T47D (cell line): ENCODE measurements at regions not wholly inside any gene's neighbourhood (a gene's known extent, or its start where the extent isn't known, plus 50 kb on each side); places are given as distances from the start of the nearest gene placed in this dataset.

Experiments
- DNase-seq, 2 experiments: peaks; one replicate each; pipeline versions ENCODE4 v3.0.0 to v3.0.0-alpha.2; 2011 to 2012; ENCODE audit warnings: low read depth in 1 of 2, low spot score in 1 of 2
- JUND ChIP-seq: IDR thresholded peaks from 2 replicates; pipeline ENCODE4 v1.6.1; 2012; ENCODE audit warnings: low read depth
- in situ Hi-C: cut with HindIII; loops from 2 replicates; pipeline ENCODE4 v1.10.0; 2016; ENCODE audit warnings: low sequenced_read_pairs, low pct_unique_long_range_greater_than_20kb

DNA sequence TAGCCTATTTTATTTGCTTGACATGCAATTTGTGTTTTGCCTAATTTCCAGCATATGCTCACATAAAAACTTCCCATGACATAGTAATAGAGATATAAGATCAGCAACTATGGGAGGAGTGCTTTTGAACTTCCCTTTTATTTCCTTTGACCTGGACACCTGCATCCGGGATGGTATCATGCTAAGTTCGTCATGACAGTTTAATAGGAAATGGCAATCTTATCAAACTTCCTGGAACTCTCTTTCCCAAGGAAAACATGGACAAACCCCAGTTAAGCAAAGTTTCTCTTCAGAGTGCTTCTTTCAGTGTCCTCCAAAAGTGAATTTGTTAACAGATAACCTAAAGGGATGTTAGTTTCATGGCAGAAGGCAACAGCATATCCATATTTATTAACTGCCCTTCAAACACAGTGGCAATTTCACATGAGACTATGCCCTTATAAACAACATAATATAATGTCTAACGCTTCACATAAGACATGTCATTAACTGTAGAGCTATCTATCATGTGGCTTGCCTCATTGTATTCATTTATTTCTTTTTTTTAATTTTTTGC, 474.7 kb upstream of the SEMA3A start:
- in situ Hi-C loops: no loop called here
- no peak for TF ChIP-seq JUND
- DNase-seq: no peak

GRCh38 chr7:84668116-84668515, 473.5 kb upstream of the SEMA3A start:
- in situ Hi-C loops: no loop called here

DNA sequence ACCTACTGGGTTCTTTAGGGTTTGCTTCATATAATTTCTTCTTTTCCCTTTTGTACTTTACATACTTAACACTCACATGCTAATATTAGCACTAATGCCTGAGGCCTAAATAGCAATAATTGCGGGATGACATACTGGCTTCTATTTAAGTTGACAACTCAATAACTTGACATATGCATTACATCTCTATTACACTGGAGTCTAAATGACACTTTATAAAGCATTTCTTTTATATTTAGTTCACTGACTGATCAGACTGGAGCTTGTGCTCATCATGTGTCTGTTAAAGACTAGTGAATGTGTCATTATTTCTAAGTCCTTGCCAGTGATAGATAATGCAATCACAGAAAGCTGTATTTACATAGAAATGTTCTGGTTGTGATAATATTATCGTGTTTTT, 472.1 kb upstream of the SEMA3A start:
- in situ Hi-C loops: no loop called here
- DNase-seq: no peak
- no peak for TF ChIP-seq JUND

More at GRCh38 chr7:84668116-84668515, 473.5 kb upstream of the SEMA3A start:
- no peak for TF ChIP-seq JUND
- DNase-seq: no peak

- in situ Hi-C loops: no loop called here
- no peak for TF ChIP-seq JUND
- DNase-seq: no peak
Measured at GRCh38 chr7:84665339-84665738, 470.8 kb upstream of the SEMA3A start.

DNA sequence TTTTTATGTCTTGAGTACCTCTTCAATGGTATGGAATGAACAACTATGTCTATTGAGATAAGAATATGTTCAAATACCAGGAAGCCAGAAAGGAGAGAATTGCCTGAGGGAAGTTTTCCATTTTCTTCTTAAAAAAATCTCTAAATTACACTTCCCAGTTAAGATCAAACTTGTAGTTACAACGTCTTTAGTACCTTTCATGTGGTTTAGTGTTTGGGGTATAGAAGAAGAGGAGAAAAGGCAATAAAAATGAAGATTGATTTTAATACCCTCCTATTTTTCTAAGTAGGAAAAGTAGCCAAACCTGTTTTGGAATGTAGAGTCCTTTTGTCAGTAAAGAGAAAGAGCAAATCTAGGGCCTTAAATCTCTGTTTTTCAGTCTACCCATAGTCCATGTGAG, 470.0 kb upstream of the SEMA3A start:
- in situ Hi-C loops: no loop called here
- DNase-seq: no peak
- no peak for TF ChIP-seq JUND

DNA sequence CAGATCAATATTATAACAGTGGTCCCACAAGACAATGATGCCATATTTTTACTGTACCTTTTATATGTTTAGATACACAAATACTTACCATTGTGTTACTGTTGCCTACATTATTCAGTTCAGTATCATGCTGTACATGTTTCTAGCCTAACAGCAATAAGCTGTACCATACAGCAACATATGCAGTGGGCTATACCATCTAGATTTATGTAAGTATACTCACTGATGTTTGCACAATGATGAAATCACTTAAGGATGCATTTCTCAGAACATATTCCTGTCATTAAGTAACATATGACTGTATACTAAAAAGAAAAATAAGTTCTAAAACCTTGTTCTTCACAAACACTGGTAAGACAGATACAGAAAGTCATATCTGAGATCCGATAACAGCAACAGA, 468.6 kb upstream of the SEMA3A start:
- no peak for TF ChIP-seq JUND
- DNase-seq: peak in 1 of 2 experiments; percentile 21
- in situ Hi-C loops: no loop called here

DNA sequence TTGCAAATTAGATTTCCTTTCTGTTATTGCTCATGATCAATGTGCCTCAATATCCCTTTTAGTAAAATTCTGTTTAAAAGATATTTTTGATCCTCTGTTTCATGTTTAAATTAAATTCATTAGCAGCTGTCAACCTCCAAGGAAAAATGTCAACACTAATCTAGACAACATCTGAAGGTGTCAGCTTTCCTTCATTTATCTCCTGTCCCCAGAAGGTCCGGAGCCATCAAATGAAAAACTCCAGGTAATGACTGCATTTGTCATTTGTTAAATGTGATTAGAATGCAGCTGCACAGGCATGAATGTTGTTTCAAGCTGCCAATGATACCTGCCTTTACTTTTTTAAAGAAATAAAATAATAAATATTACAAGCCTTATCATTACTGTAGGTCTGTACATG, 463.7 kb upstream of the SEMA3A start:
- DNase-seq: no peak
- TF ChIP-seq JUND: no peak
- in situ Hi-C loops: no loop called here

DNA sequence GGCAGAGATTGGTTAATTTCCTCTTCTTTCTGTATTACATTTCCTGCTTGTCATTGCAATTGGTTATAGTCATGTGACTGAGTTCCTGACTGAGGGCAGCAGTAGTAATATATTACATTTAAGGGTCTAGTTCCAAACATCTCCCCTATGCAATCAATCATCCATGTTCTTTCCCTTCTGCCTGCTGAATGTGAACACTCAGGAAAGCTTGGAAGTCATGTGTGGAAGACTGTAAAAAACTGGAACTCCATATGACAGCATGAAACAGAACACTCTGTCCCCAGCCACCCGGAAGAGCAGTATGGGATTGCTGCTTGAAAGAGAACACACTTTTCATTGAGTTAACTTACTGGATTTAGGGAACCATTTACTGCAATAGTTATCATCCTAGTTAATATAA, 459.7 kb upstream of the SEMA3A start:
- no peak for DNase-seq
- in situ Hi-C loops: no loop called here
- TF ChIP-seq JUND: no peak

DNA sequence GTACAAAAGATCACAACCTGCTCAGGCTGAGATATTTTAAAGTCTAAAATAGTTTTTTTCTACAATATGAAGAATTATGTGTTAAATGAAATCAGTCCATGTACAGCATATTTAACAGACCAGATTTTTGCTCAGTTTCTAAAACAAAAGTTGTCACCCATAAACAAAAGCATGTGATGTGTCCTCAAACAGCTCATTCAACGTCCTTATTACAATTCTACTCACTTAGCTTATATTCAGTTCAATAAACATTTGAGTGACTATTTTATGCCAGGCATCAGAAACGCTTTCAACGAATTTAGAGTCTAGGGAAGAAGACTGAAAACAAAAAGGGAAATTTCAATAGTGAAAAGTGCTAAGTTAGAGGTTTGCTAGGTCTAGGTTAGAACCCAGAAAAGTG, 457.3 kb upstream of the SEMA3A start:
- no peak for DNase-seq
- no peak for TF ChIP-seq JUND
- in situ Hi-C loops: no loop called here

DNA sequence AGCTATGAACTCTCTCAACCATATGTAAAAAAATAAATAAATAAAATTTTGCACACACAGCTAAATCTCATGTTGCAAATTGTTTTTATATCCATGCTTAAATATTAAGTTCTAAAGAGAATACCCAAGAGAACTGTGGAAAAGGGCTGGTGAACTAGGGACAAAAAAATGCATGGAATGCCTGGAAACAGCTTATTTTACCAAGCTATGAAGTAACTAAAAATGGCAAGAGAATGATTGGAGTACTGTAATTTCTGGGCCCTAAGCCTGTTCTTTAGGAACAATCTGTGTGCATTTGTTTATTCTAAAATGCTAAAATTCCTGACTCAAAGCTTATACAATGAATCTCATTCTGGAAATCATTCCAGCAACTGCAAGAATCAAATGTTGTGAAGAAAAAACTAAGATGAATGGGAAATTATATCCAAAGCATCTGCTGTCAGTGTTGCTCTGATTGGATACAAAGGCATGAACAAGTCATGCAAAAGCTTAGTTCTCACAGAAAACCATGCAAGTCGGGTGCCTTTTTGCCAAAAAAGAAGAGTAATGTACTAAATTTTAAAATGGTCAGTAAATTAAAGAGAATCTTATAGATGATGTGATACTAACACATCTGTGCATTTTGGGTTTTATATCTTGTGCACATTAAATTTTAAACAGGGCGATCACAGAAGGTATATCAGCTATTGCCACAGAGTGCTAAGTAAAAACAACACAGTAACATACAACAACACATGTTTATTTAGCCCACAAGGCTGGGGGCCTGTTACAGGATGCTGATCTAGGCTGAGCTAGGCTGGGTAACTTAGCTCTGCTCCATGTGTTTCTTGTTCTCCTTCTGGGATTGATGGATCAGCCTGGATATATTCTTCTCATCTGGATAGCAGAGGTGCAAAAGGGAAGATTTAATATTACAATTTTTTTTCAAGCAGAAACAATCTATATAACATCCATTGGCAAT, 453.5 kb upstream of the SEMA3A start:
- no peak for DNase-seq
- TF ChIP-seq JUND: no peak
- in situ Hi-C loops: no loop called here

DNA sequence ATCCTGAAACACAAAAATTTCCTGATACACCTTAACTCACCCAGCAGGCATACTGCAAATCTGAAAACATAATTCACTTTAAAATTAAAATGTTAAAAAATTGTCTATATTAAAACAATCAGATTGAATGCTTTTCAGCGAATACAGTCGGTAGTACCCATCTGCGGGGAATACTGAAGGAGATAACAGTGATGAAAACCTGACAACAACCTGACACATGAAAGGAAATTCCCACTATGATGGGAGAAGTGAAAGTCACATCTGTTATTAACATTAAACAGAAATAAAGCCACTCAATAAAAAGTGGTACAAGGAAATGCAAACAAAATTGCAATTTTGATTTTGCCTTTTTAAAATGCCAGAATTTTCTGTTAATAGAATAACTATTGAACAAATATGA, 448.0 kb upstream of the SEMA3A start:
- no peak for DNase-seq
- in situ Hi-C loops: no loop called here
- TF ChIP-seq JUND: no peak

DNA sequence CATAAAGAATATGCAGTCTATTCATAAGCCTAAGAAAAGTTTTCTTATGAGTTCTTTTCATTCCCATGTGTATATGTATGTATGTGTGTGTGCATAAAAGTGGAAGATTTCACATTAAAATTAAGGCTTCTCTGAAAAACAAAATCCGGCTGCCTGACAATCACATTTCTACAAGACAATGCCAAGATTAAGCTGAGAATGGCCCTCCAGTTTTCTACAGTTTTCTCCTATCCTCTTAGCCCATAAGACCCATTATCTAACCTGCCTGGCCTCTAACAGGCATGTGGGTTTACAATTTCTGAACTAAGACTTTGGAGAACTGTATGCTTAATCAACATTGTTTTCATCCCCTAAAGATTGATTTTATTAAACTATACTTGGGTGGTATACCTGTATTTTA, 446.0 kb upstream of the SEMA3A start:
- in situ Hi-C loops: no loop called here

GRCh38 chr7:84638339-84638697, 443.7 kb upstream of the SEMA3A start:
- in situ Hi-C loops: no loop called here
- no peak for TF ChIP-seq JUND
- DNase-seq: no peak

More for the DNA sequence above, 446.0 kb upstream of the SEMA3A start:
- no peak for TF ChIP-seq JUND
- no peak for DNase-seq
